HG02970 (cell line): ENCODE measurements at regions not wholly inside any gene's neighbourhood (a gene's known extent, or its start where the extent isn't known, plus 50 kb on each side); places are given as distances from the start of the nearest gene placed in this dataset.
"Not testable (repeated sequence)": the region's sequence is repeated elsewhere in the genome, so short reads cannot be mapped to it uniquely, and the experiment has no call there.

Experiments
- ATAC-seq: cut with Tn5 transposase; IDR thresholded peaks from one replicate; pipeline ENCODE4 v1.9.1; 2021; ENCODE audit warnings: mild to moderate bottlenecking, moderate library complexity, moderate number of reproducible peaks; ENCODE audit not compliant: unreplicated experiment, low FRiP score

DNA sequence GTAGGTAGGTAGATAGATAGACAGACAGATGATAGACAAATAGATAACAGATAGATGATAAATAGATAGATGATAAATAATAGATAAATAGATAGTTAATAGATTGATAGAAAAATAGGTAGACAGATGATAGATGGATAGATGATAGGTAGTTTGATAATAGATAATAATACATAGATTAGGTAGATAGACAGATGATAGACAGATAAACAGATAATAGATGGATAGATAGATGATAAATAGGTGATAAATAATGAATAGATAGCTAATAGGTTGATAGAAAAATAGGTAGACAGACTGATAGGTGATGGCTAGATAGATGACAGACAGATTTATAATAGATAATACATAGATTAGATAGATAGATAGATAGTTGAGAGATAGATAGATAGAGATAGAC is 350.5 kb upstream of the DPP6 start:
- no peak for ATAC-seq

DNA sequence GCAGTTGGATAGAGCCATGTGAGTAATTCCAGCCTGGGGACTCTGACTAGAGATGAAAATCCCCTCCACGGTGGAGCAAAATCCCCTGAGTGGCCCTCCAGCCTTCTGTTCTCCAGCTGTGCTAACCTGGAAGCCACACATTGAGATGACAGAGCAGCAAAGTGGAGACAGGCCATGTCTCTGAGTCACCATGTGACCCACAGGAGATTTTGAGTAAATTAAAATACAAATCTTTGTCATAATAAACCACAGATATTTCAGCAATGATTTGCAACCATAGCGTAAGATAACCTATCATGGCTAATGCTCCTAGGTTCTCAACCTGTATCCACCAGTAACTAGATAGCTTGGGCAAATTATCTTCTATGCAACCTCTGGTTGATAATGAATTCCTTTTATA is 328.3 kb upstream of the DPP6 start:
- not testable (repeated sequence) for ATAC-seq

DNA sequence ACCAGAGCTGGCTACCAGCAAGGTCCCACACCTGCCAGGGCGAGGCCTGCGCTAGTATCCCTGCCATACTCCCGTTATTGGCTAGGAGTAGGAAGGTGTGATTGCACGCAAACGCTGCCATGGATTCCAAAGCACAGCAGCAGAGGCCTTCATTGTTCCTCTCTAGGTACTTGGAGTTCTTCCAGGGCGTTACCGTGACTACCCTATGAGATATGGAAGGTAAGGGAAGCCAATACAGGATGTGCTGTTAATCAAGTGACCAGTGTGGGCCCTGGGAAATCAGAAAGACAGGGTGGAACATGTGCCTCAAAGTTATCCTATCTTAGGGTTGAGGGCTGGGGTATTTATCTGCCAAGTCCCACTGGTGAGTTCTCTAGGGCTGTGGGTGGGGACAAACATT is 320.7 kb upstream of the DPP6 start:
- not testable (repeated sequence) for ATAC-seq

DNA sequence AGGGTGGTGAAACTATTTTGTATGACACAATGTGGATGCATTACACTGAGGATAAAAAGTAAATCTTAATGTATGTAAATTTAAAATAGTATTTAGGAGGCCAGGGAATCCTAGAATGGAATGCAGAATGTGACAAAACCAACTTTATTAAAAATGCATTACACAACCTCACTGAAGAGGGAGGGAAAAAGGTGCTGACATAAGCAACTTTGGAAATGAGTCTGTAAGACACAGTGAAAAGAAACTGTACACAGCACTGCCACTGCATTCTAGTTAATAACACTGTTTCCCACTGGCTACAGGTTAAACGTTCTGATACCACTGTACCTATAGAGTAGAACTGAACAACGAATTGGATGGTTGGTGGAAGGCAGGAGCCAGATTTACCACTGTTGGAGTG is 308.8 kb upstream of the DPP6 start:
- not testable (repeated sequence) for ATAC-seq

DNA sequence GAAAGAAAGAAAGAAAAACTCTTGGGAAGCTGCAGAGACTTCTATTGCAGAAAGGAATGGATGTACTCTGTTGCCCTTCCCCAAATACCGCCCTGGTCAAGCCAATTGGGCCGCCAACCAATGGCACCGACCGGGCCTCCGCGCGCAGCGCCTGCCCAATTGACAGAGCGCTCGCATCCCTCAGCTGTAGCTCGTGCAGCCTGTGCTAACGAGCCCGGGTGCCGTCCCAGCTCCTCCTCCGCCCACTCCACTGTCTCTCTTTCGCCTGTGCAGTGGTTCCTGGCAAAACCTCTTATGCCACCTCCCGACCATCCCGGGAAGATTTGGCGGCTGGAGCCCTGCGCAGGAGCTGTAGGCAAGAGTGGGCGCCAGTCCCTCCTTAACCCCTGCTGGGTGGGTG is 304.2 kb upstream of the DPP6 start:
- ATAC-seq: not testable (repeated sequence)

DNA sequence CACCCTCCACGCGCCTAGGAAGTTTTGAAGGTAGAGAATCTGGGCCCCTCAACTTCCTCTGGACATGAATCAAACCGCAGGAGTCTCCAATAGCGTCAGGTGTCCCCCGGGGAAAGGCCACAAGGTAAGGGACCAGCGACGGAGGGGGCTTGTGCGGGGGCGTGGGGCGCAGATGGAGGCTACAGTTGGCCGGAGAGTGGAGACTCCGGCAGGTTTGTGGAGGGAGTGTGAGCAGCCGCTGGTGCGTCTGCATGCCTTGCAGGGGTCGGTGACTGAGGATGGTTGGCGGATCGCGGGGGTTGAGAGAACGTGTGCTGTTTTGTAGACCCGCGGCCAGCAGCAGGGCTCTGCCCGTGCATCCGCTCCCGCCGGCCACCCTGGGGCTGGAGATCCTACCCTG is 303.3 kb upstream of the DPP6 start:
- not testable (repeated sequence) for ATAC-seq

- not testable (repeated sequence) for ATAC-seq
These were observed 286.3 kb upstream of the DPP6 start for GRCh38 chr7:153765869-153766268.

DNA sequence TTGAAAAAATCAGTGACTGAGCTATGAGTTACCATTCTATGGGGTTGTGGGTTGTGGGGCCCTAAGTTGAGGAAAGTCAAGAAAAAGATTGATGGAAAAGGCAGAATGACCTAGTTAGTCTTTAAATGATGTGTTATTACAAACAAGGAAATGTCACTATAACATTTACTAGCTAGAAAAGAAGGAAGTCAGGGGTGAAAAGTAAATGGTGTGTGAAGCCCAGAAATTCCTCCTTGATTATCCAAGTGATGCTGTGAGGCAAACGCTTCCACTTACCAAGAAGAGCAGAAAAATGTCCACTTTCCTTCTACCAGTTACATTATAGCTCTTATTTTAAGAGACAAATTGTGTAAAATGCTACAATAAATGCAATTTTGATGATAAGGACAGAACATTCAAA is 285.3 kb upstream of the DPP6 start:
- not testable (repeated sequence) for ATAC-seq

- no peak for ATAC-seq
These were observed 279.2 kb upstream of the DPP6 start for GRCh38 chr7:153772966-153773365.

GRCh38 chr7:153776940-153777339 is 275.3 kb upstream of the DPP6 start:
- not testable (repeated sequence) for ATAC-seq

DNA sequence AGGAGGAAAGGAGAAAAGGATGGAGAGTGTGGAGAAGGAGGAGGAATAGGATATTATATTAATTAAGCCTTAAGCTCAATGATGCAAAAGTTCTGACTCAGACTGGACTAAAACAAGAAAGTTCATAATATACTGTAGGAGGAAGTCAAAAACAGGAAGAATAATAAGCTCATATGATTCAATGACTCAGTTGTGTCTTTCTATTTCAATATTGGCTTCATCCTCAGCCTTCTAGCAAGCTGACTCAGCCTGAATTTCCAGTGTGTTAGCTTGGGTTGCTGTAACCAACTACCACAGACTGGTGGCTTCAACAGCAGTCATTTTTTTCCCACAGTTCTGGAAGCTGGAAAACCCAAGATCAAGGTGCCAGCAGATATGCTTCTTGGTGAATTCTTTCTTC is 254.8 kb upstream of the DPP6 start:
- not testable (repeated sequence) for ATAC-seq

GRCh38 chr7:153808117-153808516 is 244.1 kb upstream of the DPP6 start:
- no peak for ATAC-seq

DNA sequence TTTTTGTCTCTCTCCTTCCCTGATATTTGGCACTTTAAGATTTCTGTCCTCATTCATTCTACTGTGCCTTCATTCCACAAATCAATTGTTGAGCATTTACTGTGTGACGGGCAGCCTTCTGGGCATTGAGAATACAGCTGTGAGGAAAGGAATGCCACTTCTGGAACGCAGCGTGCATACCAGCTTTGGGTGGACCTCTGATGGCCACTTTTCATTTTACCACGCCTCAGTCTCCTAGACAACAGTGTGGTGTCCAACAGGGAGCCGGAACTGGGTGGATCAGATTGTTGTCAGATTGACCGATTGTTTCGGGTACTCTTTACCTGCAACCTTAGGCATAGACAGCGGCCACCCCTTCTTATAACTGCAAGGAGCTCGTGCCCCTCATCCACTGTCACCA is 222.7 kb upstream of the DPP6 start:
- no peak for ATAC-seq

DNA sequence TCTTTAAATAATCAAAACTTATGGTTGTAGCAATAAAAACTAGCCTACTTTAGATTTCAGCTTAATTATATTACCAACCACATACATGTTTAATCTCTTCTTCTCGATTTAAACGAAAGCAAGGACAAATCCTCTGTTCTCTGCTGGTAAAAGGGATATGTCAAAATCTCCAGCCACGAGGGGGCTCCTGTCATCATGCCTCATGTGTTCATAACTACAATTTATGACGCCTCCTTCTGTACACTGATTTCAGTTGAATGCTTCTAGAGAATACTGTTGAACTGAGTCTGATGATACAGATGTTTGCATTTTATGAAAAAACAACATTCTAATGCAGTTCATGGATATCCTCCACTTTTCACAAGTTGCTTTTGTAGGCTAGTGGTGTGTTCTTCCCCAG is 220.0 kb upstream of the DPP6 start:
- no peak for ATAC-seq

DNA sequence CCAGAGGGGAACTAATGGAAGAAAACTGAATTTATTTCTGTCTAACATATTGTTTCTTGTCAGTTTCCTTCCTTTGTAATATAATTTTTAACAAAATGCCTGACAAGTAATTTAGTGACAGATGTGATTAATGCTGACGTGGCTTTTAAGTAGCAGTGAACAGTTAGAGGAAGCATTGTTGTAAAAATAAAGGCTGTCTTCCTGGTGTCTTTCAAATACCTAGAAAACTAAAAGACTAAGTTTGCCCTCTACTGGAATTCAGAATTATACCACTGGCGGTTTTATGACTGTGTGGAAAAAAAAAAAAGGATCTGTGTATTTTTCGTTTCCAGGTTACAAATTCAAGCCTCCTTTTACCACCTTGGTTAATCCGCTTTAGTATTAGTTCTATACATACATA is 217.1 kb upstream of the DPP6 start:
- no peak for ATAC-seq

DNA sequence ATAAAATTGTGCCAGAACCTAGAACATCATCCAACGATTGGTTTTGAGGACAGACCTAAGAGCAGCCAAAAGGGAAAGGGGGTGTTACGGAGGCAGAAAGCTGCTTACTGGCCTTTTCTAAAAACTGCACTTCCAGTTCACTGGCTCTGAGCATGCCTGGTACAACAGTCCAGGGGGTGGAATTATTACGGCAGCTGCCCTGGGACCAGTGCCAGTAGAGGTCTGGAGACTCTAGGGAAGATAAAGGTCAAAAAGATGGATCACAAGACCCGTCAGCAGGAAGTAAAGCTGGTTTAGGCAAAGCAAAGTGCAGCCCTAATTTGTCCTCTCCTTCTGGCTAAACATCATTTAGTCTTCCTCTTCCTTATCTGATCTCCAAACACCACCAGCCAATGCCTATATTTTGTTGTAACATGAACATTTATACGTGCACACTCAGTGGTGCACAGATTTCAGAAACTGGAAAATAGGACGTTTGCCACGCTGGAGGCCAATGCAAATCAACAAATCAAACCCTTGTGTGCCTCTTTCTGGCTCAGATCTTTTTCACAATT is 216.4 kb upstream of the DPP6 start:
- ATAC-seq: no peak

DNA sequence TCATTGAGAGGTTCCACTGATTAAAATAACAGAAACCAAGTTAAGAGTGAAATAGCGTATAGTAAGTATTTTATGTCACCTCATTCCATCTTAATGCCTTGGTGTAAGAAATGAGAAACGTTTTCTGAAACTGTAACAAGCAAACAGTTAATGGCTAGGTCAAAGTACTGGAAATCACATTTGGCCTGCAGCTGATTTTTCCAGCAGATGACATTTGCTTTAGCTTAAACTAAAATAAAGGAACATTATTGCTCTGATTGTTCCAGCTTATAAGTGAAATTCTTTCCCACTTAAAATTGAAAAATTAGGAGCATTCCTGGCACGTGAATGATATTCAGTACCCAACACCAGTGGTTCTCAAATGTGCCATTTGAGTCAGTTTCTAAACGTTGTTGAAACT is 213.6 kb upstream of the DPP6 start:
- ATAC-seq: no peak

GRCh38 chr7:153840861-153841260 is 211.3 kb upstream of the DPP6 start:
- ATAC-seq: no peak

DNA sequence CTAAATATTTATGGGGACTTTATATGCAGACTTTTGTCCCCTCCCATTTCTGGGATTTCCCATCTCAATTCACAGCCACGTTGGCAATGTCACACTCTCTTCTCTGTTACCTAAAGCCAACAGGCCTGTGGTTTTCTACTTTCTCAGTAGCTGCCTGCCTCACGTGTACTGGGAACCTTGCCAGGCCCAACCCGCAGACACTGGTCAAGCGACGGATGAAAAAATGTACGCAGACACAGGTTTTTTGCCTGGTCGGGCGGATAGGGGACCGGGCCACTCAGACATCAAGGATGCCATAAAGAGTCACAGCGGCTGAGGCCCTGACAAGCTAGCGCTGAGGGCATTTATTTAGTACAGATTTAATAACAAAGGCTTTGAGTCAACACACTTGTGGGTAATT is 204.4 kb upstream of the DPP6 start:
- no peak for ATAC-seq

GRCh38 chr7:153852261-153852660 is 199.9 kb upstream of the DPP6 start:
- ATAC-seq: no peak

DNA sequence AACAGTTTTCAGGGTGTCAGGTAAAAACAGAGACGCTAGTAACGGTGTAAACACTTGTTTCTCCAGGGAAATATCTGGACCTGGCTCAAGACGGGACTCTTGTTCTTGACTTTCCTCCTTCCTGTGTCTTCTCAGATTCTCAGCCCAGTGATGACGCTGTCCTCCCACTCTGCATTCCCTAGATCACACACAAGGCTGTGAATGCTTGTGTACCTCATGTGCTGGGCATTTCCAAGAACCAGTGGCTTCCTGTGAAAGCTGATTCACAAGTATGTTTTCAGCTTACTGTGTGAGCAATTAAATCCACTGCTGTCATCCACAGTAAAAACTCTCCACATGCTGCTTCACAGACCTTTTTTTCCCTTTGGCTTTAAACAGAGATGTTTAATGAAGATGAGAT is 193.8 kb upstream of the DPP6 start:
- no peak for ATAC-seq

DNA sequence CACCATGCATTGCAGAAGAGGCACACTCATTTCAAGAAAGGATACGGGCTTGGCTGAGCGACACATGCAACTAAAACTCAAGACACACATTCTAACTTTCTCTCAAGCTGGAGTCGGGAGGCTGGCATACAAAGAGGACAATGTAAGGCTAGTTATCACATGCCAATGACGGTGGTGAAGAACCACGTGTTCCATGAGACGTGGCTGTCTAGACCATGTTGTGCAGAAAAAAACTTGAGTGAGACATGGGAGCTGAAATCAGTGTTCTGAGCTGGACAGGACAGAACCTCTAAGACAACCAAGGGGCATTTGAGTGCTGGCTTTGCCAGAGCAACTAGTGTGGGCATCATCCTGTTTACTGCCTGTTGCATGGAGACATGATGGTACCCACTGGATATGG is 193.0 kb upstream of the DPP6 start:
- no peak for ATAC-seq
